ENCODE measurements at regions not wholly inside any gene's neighbourhood (a gene's known extent, or its start where the extent isn't known, plus 50 kb on each side); places are given as distances from the start of the nearest gene placed in this dataset.
"Not testable (repeated sequence)": the region's sequence is repeated elsewhere in the genome, so short reads cannot be mapped to it uniquely, and the experiment has no call there.

GRCh38 chr3:118801899-118802298 lies 232.7 kb downstream of the IGSF11 start:
- no peak for DNase-seq (ENCODE audit: low read depth in 4 of 4, low spot score in 3 of 4)

GRCh38 chr3:118802325-118803095 lies 232.1 kb downstream of the IGSF11 start:
- no peak for DNase-seq (ENCODE audit: low read depth in 4 of 4, low spot score in 3 of 4)

GRCh38 chr3:118803096-118803476 lies 231.6 kb downstream of the IGSF11 start:
- DNase-seq (ENCODE audit: low read depth in 4 of 4, low spot score in 3 of 4), result no peak

- DNase-seq (ENCODE audit: low read depth in 4 of 4, low spot score in 3 of 4), result no peak
Measured at GRCh38 chr3:118805007-118805406, 229.6 kb downstream of the IGSF11 start.

- no peak for DNase-seq (ENCODE audit: low read depth in 4 of 4, low spot score in 3 of 4)
Measured at GRCh38 chr3:118806423-118806822, 228.2 kb downstream of the IGSF11 start.

GRCh38 chr3:118807349-118807748 lies 227.3 kb downstream of the IGSF11 start:
- DNase-seq (ENCODE audit: low read depth in 4 of 4, low spot score in 3 of 4), result not testable (repeated sequence)

- DNase-seq (ENCODE audit: low read depth in 4 of 4, low spot score in 3 of 4), result no peak
Measured at GRCh38 chr3:118808723-118809122, 225.9 kb downstream of the IGSF11 start.

- DNase-seq (ENCODE audit: low read depth in 4 of 4, low spot score in 3 of 4), result no peak
Measured at GRCh38 chr3:118809696-118810498, 224.7 kb downstream of the IGSF11 start.

GRCh38 chr3:118810499-118811035 lies 224.1 kb downstream of the IGSF11 start:
- DNase-seq (ENCODE audit: low read depth in 4 of 4, low spot score in 3 of 4), result no peak

- DNase-seq (ENCODE audit: low read depth in 4 of 4, low spot score in 3 of 4), result no peak
Measured at GRCh38 chr3:118811236-118811732, 223.4 kb downstream of the IGSF11 start.

- DNase-seq (ENCODE audit: low read depth in 4 of 4, low spot score in 3 of 4), result no peak
Measured at GRCh38 chr3:118813472-118813871, 221.2 kb downstream of the IGSF11 start.

- DNase-seq (ENCODE audit: low read depth in 4 of 4, low spot score in 3 of 4), result peak in 1 of 4 donors; percentile 24
Measured at GRCh38 chr3:118817748-118818165, 216.9 kb downstream of the IGSF11 start.

GRCh38 chr3:118818386-118818785 lies 216.3 kb downstream of the IGSF11 start:
- no peak for DNase-seq (ENCODE audit: low read depth in 4 of 4, low spot score in 3 of 4)

GRCh38 chr3:118823626-118824025 lies 211.0 kb downstream of the IGSF11 start:
- DNase-seq (ENCODE audit: low read depth in 4 of 4, low spot score in 3 of 4), result no peak

GRCh38 chr3:118827446-118827845 lies 207.2 kb downstream of the IGSF11 start:
- DNase-seq (ENCODE audit: low read depth in 4 of 4, low spot score in 3 of 4), result no peak

- DNase-seq (ENCODE audit: low read depth in 4 of 4, low spot score in 3 of 4), result no peak
Measured at GRCh38 chr3:118828351-118828750, 206.3 kb downstream of the IGSF11 start.

GRCh38 chr3:118833075-118833474 lies 201.6 kb downstream of the IGSF11 start:
- DNase-seq (ENCODE audit: low read depth in 4 of 4, low spot score in 3 of 4), result no peak

GRCh38 chr3:118838871-118839270 lies 195.8 kb downstream of the IGSF11 start:
- no peak for DNase-seq (ENCODE audit: low read depth in 4 of 4, low spot score in 3 of 4)

GRCh38 chr3:118842147-118842863 lies 192.3 kb downstream of the IGSF11 start:
- DNase-seq (ENCODE audit: low read depth in 4 of 4, low spot score in 3 of 4), result no peak

- no peak for DNase-seq (ENCODE audit: low read depth in 4 of 4, low spot score in 3 of 4)
Measured at GRCh38 chr3:118846176-118846575, 188.5 kb downstream of the IGSF11 start.

All from left renal pelvis (tissue), 4 donors.